IMR-90 (cell line): ENCODE measurements at regions not wholly inside any gene's neighbourhood (a gene's known extent, or its start where the extent isn't known, plus 50 kb on each side); places are given as distances from the start of the nearest gene placed in this dataset.
"Not testable (repeated sequence)": the region's sequence is repeated elsewhere in the genome, so short reads cannot be mapped to it uniquely, and the experiment has no call there.

Experiments
- CEBPB ChIP-seq: IDR thresholded peaks from 2 replicates; pipeline ENCODE4 v1.6.1; 2012; ENCODE audit warnings: low read depth, low read length, improper control_type of control experiment
- CTCF ChIP-seq: conservative IDR thresholded peaks from 2 replicates; pipeline ENCODE4 v1.5.1; 2012; ENCODE audit warnings: mild to moderate bottlenecking, low read depth, low read length, improper control_type of control experiment
- FOS ChIP-seq: fragments of 150-350 bp; IDR thresholded peaks from 2 replicates; pipeline ENCODE4 v1.6.1; 2016; ENCODE audit warnings: low read depth, low read length
- MAFK ChIP-seq: IDR thresholded peaks from 2 replicates; pipeline ENCODE4 v1.6.1; 2012; ENCODE audit warnings: low read depth, low read length, improper control_type of control experiment
- MAZ ChIP-seq: IDR thresholded peaks from 2 replicates; pipeline ENCODE4 v1.6.1; 2012; ENCODE audit warnings: low read depth, mild to moderate bottlenecking, low read length, improper control_type of control experiment, moderate library complexity, borderline replicate concordance
- NFE2L2 ChIP-seq: fragments of 150-350 bp; IDR thresholded peaks from 2 replicates; pipeline ENCODE4 v1.6.1; 2016; ENCODE audit warnings: low read depth, mild to moderate bottlenecking, low read length
- POLR2A ChIP-seq: IDR thresholded peaks from 2 replicates; pipeline ENCODE4 v1.6.1; 2012; ENCODE audit warnings: mild to moderate bottlenecking, low read depth, low read length
- RCOR1 ChIP-seq: IDR thresholded peaks from 2 replicates; pipeline ENCODE4 v1.6.1; 2012; ENCODE audit warnings: mild to moderate bottlenecking, low read length, improper control_type of control experiment; ENCODE audit not compliant: insufficient replicate concordance
- RFX5 ChIP-seq: IDR thresholded peaks from 2 replicates; pipeline ENCODE4 v1.8.0; 2012; ENCODE audit warnings: low read depth, mild to moderate bottlenecking, low read length, moderate library complexity

DNA sequence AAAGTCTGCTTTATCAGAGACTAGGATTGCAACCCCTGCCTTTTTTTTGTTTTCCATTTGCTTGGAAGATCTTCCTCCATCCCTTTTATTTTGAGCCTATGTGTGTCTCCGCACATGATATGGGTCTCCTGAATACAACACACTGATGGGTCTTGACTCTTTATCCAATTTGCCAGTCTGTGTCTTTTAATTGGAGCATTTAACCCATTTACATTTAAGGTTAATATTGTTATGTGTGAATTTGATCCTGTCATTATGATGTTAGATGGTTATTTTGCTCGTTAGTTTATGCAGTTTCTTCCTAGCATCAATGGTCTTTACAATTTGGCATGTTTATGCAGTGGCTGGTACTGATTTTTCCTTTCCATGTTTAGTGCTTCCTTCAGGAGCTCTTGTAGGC lies 84.0 kb upstream of the B3GAT1 start:
- TF ChIP-seq CEBPB, CTCF, FOS, MAZ, POLR2A, NFE2L2, RCOR1, RFX5, MAFK: not testable (repeated sequence)
